ENCODE measurements at regions not wholly inside any gene's neighbourhood (a gene's known extent, or its start where the extent isn't known, plus 50 kb on each side); places are given as distances from the start of the nearest gene placed in this dataset.

DNA sequence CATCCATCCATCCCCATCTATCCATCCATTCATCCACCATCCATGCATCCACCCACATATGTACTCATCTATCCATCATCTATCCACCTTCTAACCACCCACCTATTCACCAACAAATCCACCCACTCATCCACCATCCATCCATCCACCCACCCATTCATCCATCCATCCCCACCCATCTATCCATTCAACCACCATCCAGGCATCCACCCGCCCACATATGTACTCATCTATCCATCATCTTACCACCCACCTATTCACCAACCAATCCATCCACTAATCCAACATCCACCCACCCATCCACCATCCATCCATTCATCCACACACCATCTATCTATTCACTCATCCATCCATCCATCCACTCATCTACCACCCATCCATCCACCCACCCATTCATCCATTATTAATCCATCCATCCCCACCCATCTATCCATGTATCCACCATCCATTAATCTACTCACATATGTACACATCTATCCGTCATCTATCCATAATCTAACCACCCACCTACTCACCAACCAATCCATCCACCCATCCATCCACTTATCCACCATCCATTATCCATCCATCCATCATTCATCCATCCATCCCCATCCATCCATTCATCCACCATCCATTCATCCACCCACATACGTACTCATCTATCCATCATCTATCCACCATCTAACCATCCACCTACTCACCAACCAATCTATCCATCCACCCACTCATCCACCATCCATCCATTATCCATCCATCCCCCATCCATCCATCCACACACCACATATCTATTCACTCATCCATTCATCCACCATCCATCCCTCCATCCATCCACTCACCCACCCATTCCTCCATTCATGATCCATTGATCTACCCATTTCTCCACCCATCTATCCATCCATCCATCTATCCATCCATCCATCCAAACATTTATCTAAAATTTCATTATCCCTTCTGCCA, 940.0 kb downstream of the BRD1 start:
- H3K9me3 Mint-ChIP-seq = no peaks in the 10 kb centered on the region
- no peak overlapping the region for H3K27ac Mint-ChIP-seq (ENCODE audit: unreplicated experiment)

DNA sequence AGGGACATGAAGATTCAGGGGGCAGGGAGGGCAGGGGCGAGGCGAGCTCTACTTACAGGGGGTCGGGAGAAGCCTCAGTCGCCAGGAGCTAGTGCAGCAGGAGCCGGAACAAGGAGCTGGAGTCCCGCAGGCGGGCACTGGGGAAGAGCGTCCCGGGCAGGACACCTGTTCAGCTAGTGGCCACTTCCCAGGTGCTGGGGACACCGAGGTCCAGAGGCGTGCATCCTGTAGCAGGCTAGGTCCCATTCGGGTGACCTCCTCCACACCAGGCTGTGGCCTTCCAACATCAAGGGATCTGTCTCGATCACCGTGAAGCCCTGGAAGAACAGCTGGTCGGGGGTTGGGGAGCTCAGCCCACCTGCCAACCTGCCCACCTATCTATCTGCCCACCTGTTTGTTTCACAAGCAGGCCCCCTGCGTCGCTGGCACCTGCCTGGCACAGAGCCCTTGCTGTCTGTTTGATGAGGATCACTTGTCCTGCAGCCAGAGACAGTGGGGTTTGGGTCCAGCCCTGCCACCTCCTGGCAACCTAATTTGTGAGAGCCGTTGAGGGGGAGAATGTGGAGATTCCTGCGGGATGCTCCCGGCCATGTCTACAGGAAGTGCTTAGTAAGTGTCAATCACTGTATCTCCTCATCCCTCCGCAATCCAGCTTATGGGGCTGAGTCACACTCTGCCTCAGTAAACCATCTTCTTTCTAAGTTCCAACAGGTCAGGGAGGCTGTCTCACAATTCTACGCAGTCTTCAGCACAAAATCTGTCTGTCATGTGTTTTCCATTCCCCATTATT, 940.9 kb downstream of the BRD1 start:
- Mint-ChIP-seq H3K36me3 (ENCODE audit: low read depth) (no peaks in the 10 kb centered on the region), H3K4me1 (peaks cover 8% of the 10 kb centered on the region), H3K27ac (ENCODE audit: unreplicated experiment) (no peak overlapping the region), H3K27me3 (ENCODE audit: low read depth) (no peaks in the 10 kb centered on the region), H3K9me3 (no peaks in the 10 kb centered on the region), H3K4me3 (no peak overlapping the region)
- DNase-seq (ENCODE audit: low read depth, low spot score) = no peak
- TF ChIP-seq, protein P1, sequence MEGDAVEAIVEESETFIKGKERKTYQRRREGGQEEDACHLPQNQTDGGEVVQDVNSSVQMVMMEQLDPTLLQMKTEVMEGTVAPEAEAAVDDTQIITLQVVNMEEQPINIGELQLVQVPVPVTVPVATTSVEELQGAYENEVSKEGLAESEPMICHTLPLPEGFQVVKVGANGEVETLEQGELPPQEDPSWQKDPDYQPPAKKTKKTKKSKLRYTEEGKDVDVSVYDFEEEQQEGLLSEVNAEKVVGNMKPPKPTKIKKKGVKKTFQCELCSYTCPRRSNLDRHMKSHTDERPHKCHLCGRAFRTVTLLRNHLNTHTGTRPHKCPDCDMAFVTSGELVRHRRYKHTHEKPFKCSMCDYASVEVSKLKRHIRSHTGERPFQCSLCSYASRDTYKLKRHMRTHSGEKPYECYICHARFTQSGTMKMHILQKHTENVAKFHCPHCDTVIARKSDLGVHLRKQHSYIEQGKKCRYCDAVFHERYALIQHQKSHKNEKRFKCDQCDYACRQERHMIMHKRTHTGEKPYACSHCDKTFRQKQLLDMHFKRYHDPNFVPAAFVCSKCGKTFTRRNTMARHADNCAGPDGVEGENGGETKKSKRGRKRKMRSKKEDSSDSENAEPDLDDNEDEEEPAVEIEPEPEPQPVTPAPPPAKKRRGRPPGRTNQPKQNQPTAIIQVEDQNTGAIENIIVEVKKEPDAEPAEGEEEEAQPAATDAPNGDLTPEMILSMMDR (conservative IDR thresholded peaks at IDR 0.05) = no peak

More for the DNA sequence above, 940.0 kb downstream of the BRD1 start:
- no peak for DNase-seq (ENCODE audit: low read depth, low spot score)
- H3K27me3 Mint-ChIP-seq (ENCODE audit: low read depth) = no peaks in the 10 kb centered on the region
- no peak overlapping the region for H3K4me3 Mint-ChIP-seq
- H3K4me1 Mint-ChIP-seq = peaks cover 8% of the 10 kb centered on the region
- no peaks in the 10 kb centered on the region for H3K36me3 Mint-ChIP-seq (ENCODE audit: low read depth)
- TF ChIP-seq, protein P1 (conservative IDR thresholded peaks at IDR 0.05) = no peak

DNA sequence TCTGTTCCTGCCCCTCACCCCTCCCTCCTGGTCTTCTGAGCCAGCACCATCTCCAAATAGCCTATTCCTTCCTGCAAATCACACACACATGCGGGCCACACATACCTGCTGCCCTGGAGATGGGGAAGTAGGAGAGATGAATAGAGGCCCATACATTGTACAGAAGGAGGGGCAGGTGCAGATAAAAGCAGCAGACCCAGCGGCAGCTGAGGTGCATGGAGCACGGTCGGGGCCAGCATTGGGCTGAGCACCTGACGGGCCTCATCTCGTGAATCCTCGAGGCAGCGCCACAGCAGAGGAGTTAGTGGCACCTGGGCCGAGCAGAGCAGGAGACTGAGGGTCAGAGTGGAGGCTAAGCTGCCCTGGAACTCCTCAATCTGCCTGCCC, 941.8 kb downstream of the BRD1 start:
- H3K4me1 Mint-ChIP-seq = peaks cover 8% of the 10 kb centered on the region
- TF ChIP-seq, protein P1 (conservative IDR thresholded peaks at IDR 0.05) = no peak
- no peak overlapping the region for H3K27ac Mint-ChIP-seq (ENCODE audit: unreplicated experiment)
- H3K36me3 Mint-ChIP-seq (ENCODE audit: low read depth) = no peaks in the 10 kb centered on the region
- no peaks in the 10 kb centered on the region for H3K9me3 Mint-ChIP-seq
- H3K27me3 Mint-ChIP-seq (ENCODE audit: low read depth) = no peaks in the 10 kb centered on the region
- DNase-seq (ENCODE audit: low read depth, low spot score) = no peak
- no peak overlapping the region for H3K4me3 Mint-ChIP-seq

DNA sequence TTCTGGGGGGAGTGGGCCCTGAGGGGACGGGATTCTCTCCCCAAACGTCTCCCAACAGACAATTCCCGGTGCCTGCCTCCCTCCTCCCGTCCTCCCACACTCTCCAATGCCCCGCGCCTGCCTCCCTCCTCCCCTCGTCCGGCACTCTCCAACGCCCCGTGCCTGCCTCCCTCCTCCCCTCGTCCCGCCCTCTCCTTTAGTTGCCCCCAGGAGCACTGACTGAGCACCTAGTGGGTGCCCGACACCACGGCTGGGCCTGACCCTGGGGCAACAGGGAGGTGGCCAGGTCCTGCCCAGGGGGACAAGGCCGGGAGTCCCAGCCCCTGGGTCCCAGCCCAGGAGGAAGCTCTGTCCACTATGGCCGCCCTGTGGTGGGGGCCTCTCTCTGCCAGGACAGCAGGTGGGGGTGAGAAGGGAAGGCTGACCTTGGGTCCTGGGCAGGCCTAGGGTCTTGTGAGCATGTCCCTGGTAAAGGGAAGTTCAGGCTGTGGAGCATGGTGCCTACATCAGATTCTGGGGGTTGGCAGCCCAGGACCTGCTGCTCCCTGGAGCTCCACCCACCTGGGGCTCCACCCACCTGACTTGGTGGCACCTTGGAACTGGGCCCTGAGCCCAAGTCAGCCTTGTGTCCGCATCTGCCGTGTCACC, 942.3 kb downstream of the BRD1 start:
- H3K4me1 Mint-ChIP-seq = peaks cover 8% of the 10 kb centered on the region
- no peaks in the 10 kb centered on the region for H3K27me3 Mint-ChIP-seq (ENCODE audit: low read depth)
- TF ChIP-seq, protein P1 (conservative IDR thresholded peaks at IDR 0.05) = no peak
- DNase-seq (ENCODE audit: low read depth, low spot score) = no peak
- no peak overlapping the region for H3K27ac Mint-ChIP-seq (ENCODE audit: unreplicated experiment)
- H3K4me3 Mint-ChIP-seq = no peak overlapping the region
- no peaks in the 10 kb centered on the region for H3K36me3 Mint-ChIP-seq (ENCODE audit: low read depth)
- H3K9me3 Mint-ChIP-seq = no peaks in the 10 kb centered on the region

DNA sequence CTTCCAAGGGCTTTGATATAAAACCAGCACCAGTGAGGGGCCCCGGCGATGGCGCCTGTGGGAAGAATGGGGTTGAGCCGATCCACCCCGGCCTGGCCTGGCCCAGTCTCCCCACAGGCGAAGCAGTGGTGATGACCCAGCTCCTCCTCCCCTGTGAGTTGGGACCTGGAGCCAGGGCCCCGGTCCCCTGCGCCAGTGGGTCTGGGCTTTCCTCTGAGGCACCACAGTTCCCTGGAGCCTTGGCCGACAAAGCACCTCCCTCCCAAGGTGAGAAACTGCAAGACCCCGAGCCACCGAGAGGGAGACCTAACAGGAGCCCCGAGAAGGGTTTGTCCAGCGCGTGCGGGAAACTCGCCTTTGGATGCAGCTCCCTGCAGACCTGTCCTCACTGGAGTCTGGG, 942.9 kb downstream of the BRD1 start:
- Mint-ChIP-seq H3K27ac (ENCODE audit: unreplicated experiment) (no peak overlapping the region), H3K4me3 (no peak overlapping the region), H3K36me3 (ENCODE audit: low read depth) (no peaks in the 10 kb centered on the region), H3K4me1 (peaks cover 8% of the 10 kb centered on the region), H3K27me3 (ENCODE audit: low read depth) (peaks cover under 1% of the 10 kb centered on the region), H3K9me3 (no peaks in the 10 kb centered on the region)
- TF ChIP-seq, protein P1 (conservative IDR thresholded peaks at IDR 0.05) = no peak
- no peak for DNase-seq (ENCODE audit: low read depth, low spot score)

Data from neural crest cell (in vitro differentiated cells).